ENCODE measurements at regions not wholly inside any gene's neighbourhood (a gene's known extent, or its start where the extent isn't known, plus 50 kb on each side); places are given as distances from the start of the nearest gene placed in this dataset.
"Not testable (repeated sequence)": the region's sequence is repeated elsewhere in the genome, so short reads cannot be mapped to it uniquely, and the experiment has no call there.

DNA sequence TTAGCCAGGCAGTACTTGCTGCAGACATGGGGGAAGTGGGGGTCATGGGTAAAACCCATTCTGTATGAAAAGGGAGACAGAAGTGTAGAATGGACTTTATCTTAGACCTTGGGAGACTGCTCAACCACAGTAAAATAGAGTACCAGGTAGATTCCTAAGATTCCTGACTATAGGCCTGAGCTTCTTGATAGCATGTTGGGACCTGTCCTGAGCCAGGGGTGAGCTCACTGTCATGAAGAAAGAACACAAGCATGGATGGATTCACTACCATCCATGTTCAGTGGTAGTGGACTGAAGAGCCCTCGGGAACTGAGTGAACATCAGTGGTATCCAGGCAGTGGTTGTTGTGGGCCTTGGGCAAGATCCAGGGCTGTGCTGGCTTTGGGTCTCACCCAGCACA is 1003.8 kb downstream of the TMTC2 start:
- DNase-seq (ENCODE audit: low spot score): no peak

DNA sequence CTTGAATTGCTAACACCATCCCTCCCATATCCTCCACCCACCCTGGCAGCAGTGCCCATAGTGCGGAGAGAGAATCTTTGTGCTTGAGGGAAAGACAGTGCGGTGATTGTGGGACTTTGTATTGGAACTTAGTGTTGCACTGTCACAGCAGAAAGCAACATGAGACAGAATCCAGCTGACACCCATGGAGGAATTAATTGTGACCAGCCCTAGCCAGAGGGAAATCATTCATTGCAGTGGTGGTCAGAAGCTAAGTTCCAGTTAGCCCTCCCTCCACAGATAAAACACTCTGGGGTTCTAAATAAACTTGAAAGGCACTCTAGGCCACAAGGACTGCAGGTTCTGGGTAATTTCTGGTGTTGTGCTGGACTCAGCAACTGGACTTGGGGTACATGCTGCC is 1002.6 kb downstream of the TMTC2 start:
- no peak for DNase-seq (ENCODE audit: low spot score)

DNA sequence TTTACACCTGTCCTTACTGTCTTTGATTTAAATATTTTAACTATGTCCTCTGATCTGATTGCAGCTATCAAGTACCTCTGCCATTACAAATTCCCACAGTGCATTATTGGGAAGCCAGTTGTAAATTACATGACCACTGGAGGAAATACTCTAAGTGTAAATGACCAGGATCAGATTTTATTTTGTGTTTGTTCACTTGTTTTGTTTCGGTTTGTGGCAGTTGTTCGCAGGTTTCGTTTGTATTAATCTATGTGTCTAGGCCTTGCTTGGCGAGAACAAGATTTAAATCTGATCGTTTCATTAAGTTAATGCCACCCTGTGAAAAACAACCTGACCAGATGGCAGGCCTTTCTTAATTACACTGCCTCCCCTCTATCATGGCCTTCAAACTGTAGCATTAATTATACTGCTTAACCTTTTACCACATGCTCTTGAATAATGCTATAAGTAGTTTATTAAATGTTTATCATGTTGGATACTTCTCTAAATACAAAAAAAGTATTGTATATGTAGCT is 990.1 kb downstream of the TMTC2 start:
- DNase-seq (ENCODE audit: low spot score): no peak

DNA sequence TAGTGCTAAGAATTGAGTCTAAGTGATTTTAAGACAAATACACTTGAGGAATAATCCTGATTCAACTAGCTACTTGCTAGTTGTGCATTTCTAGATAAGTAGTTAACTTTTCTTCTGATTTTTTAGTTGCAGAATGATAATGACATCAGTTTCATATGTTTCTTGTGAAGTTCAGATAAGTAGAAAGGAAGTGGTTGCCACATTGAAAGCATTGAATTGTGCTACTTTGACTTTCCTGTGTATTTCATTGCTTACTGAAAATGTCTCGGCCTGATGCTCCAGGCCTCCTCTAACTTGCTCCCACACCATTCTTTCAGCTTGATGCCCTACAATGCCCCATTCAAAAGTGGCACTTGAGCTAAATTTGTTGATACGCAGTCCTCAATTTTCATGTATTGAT is 980.0 kb downstream of the TMTC2 start:
- DNase-seq (ENCODE audit: low spot score): no peak

DNA sequence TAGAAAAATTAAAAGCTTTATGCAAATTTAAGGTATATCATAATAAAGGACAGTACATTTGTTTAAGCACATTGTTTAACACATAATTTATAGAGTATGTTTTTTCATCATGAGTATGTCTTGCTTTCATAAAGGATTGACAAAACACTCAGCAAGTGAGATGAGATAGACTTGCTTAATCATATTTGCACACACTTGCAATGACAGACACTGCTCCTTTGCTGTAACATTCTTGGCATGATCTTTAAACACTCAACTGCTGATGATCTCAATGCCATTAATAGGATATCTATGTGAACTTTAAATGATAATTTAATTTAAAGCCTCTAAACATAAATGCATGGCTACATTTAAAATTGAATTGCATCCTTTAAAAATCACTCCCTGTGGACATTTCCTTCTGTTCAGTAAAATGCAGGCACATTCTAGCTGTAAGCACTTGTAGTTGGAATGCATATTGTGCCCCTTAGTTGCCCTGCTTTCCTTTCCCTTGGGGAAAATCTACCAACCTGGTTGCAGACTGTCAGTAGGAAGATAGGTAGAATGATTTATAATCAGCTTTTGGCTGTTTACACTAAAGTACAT is 979.0 kb downstream of the TMTC2 start:
- no peak for DNase-seq (ENCODE audit: low spot score)

DNA sequence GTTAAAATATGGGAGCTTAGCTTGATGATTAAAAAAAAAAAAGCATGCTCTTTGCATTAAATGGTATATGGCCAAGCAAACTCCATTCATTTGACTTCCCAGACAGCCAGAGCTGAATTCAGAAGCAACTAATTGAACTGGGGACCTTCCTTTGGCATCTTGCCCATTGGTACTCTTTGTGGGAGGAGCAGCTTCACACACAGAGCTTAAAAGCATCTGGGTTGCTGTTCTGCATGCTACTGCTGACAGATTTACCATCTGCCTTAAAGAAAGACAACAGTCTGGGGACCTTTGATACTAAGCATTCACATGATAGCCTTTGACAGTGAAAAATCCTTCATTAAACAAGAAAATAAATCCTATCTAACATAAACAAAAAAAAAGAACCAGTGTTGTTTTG is 977.9 kb downstream of the TMTC2 start:
- no peak for DNase-seq (ENCODE audit: low spot score)

DNA sequence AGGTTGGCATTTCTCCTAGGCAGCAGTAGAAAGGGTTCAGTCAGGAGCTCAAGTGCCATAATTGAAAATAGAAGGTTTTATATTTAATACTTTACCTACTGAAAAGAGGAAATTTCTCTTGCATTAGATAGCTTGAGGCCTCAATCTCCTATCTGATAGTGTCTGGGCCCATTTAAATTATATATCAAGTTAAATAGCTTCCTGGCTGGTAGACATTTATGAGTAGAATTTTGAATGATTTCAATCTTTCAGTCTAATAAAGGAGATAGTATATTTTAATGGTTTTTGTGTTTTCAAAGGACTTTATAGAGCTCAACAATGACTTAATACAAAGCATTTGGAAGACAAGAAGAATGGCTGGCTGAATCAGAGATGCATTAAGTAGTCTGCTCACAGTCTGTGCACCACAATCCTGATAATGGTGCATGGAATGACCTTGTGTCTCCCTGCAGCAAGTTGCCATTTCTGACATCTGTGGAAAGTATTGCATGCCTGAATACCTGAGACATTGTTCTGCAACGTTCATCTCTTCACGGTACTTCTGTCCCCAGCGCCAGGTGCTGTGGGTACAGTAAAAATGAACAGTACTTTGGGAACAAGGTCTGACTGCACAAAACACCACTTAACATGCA is 974.1 kb downstream of the TMTC2 start:
- no peak for DNase-seq (ENCODE audit: low spot score)

DNA sequence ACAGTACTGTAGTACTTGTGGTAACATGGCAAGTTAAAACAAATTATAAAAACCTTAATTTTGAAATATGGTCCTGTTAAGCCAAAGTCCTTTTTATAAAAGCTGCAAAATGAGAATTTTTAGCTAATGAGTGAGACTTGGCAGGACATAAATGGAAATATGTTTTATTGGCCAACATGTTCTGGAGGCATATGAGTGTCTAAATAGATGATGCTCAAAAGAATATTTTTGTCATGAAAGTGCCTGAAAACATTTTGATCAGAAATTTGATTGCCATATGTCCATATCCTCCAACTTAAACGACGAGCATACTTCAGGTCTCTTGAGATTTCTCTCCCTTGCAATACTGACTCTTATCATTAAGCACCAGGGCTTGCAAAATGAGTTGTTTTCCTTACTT is 972.6 kb downstream of the TMTC2 start:
- no peak for DNase-seq (ENCODE audit: low spot score)

DNA sequence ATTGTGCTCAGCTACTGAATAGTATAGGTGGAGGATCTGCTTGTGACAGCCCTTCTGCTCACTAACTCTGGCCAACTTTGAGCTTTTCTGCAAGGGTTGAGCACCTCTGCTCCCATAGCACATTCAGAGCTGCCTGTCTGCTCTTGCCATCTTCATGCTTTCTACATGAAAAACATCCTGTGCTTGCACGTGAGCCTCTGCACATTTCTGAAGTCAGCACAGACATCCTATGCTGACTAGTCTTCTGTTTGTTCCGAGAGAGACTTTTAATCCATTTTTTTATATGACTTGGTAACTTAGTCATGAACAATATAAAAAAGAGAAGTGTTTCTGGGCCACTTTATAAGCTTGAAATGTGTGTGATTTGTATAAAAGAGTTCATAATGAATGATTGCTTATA is 969.3 kb downstream of the TMTC2 start:
- DNase-seq (ENCODE audit: low spot score): no peak

DNA sequence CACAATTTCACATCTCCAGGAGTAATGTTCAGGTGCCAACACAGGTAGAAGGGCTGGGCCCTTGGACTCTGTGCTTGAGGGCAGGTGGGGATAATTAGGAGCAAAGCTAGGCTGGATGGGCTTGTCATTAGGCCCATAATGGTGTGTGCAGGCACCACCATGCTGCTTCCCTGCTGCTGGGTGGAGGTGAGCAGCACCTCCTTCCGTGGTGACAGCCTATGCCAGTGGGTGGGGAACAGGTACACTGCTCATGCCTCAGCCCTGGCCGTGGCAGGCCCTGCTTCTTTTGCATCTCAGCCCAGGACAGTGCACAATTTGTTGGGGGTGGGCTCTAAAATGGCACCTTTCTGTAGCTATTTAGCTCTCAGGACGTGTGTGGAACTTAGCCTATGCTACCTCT is 955.5 kb downstream of the TMTC2 start:
- no peak for DNase-seq (ENCODE audit: low spot score)

DNA sequence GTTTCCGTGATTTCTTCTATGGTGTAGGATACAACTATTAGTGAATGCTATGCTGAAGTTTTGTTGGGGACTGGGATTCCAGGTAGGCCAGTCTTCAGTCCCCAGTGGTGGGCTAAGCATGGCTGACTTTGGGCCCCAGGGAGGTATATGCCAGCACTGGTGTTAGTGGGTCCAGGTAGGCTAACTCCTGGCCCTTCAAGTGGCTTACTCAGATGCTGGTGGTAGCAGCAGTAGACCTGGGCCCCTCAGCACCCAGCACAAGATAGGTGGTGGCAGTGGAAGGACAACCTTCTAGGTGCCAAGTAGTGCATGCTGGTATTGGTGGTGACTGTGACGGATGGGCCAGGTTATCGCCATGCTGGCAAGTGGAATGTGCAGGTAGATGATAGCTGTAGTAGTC is 955.1 kb downstream of the TMTC2 start:
- no peak for DNase-seq (ENCODE audit: low spot score)

DNA sequence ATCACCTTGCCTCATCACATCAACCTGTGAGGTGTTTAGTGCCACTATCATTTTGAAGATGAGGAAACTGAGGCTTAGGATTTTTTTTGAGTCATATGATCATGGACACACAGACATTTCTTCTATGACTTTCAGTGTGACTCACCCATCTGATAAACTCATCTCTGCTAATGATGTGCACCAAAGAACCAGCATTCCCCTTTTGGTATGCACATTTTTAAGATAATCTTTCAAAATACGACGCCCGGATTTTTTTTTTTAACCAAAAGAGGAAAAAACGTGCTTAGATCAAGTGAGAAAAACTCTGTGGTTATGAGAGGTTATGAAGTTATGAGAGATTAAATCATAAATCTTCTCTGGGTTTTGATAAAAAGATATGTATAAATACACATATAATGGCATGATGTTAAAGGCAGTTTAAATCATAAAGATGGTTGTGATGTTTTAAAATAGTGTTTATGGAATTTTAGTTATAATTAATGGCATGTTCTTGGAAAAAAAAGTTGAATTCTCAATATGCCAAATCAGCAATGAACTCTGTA is 948.1 kb downstream of the TMTC2 start:
- DNase-seq (ENCODE audit: low spot score): no peak

DNA sequence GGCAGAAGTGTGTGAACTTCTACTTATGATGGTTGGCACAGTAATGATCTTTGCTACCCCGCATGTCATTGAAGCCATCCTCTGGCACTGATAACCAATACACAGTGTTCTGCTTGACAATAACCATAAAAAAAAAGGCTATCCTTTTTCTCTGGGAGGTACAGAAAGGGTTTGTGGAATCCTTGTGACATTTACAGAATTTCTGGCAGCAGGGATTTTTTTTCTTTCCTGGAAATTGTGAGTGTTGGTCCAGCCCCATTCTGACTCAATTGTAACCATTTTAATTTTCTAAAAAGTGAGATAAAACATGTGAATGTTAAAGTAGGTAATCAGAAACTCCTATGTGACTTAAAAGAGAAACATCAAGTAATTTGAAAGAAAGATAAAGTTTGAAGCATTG is 943.8 kb downstream of the TMTC2 start:
- DNase-seq (ENCODE audit: low spot score): no peak

DNA sequence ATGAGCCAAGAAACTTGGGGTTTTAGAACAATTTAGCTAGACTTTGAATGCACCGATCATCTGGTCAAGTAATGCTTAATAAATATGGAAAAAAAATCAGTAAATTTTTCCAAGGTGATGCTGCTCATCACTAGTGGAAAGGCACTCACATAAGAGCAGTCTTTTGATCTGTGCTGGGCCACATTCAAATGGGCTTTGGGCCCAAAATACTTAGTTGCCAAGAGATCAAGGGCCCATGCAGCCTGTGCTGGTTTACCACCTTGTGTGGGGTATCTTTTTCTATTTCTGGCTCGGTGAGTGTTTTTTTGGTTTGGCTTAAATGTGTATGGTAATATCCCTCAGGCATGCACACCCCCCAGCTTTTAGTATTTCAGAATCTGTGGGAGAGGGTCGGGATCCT is 943.2 kb downstream of the TMTC2 start:
- DNase-seq (ENCODE audit: low spot score): no peak

DNA sequence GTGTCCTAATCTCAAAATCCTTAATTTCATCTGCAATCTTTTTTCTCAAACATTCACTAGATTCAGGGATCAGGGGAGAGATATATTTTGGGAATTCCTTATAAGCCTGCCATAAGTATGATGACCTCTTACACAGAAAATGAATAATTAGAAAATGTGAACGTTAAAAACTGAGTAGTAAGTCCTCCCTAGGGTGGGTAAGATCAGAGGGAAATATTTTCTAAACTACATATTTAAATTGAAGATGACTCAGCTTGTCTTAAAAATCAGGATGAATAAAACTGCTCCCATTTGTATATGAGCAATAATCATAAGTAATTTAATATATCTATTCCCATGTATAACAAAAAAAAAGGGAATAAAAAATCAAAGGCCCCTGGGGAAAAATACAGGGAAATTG is 935.5 kb downstream of the TMTC2 start:
- DNase-seq (ENCODE audit: low spot score): no peak

DNA sequence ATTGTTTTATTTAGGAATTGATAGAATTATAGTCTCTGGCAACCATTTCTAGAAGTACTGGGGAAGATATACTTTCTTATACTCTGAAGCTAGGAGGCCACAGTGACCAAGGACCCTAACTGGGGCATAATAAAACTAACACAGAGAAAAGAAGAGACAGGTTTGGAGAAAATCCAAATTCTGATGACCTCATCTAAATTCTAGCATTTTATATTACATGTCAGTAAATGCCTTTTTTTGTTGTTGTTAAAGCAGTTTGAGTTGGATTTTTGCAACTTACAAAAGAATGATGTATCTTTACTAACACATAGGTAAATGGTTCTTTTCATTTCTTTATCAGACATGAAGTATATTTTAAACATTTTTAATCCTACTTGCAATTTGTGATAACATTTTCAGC is 933.3 kb downstream of the TMTC2 start:
- DNase-seq (ENCODE audit: low spot score): no peak

DNA sequence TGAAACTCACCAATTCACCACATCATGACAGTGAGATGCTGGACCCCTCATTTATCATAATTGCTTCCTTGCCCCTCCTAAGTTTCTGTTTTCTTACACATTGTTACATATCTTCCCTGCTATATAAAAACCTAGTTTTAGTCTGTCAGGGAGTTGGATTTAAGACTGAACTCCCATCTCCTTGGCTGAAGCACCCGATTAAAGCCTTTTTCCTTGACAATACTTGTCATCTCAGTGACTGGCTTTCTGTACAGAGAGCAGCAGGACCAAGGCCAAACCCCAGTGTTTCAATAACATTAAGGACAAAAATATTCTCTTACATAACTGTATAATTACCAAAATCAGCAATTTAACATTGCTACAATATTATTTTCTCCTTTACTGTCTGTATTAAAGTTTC is 928.4 kb downstream of the TMTC2 start:
- DNase-seq (ENCODE audit: low spot score): no peak

DNA sequence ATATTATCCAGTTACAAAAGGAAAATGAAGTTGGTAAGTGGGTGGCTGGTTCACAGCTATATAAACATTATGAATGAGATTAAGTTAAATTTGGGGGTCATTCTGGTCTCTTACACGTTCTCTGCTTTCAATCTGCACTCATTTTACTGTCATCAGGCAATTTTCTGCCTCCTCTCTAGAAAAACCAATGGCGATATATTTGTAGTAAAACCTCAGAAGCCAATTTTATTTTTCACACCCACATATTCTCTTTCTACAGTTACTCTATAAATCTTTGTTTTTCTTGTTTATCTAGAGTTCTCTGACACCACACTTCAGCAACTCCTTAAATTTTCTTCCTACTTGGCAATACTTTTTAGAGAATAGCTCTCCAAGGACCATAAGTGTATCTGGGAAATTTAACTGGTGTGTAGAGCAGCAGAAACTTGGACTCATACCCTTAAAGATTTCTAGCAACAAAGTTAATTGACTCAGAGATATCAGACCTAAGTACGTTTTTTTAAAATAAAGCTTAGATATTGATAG is 926.9 kb downstream of the TMTC2 start:
- no peak for DNase-seq (ENCODE audit: low spot score)

DNA sequence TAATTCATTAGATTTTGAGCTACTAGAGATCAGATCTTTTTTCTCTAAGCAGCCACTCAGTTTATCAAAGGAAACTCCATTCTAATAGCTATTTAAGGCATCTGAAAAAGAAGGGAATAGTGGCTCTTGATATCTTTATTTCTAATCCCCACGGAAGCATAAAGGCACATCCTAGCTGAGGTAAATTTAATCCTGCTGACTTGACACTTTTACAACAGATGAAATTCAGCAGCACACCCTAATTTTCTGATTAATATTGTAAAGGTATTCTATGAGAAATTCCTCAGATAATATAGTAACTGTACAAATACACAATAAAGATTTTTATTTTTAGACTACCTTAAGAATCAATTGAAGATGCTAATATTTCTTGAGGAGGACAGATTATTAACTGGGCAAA is 916.4 kb downstream of the TMTC2 start:
- DNase-seq (ENCODE audit: low spot score): no peak

DNA sequence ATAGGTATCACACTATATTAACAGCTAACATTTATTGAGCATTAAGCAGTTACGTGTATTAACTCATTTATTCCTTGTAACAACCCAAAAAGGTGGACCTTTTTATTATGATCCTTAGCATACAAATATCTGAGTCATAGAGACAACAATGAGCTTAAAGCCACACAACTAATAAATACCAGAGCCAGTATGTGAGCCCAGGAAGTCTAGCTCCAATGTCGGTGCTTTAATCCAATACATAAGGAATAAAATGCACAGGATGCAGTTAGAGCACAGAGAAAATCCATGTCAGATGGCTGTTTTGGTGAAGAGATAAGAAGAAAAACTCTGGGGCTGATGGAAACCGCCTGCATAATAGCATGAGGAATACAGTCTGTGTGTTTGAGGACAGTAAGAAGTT is 888.6 kb downstream of the TMTC2 start:
- peak; percentile 39 for DNase-seq (ENCODE audit: low spot score)

DNA sequence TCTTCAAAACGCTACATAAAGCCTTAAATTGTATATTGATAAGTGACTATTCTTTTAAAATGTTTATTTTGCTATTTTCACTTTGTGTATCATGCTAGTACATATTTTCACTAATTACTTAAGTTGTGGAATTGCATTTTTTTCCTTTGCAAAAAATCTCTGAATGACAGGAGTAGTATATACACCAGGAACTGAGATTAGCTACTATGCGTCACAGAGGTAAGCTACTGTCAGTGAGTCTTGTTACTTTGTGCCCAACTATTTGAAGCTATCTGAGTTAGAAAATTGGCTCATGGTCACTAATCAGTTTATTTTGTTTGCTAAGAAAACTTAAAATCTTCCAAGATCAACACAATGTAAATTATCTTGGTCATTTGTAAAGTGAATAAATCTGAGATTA is 887.4 kb downstream of the TMTC2 start:
- no peak for DNase-seq (ENCODE audit: low spot score)

DNA sequence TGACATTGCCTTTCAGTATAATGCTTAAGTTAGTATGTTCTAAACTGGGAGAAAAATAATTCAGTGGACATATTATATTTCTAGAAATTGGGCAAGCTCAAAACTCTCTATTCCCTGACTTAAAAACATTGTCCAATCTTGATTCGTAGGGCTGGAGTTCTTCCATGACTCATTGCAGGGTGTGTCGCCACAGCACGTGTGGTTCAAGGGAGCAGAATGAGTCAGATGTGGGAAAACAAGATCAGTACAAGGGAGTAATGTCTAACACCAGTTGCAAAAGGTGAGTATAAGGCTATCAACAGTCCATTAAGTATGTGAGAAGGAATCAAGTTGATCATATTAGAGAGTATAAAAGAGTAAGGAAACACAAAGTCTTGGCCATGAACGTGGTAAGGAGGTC is 887.0 kb downstream of the TMTC2 start:
- peak; percentile 77 for DNase-seq (ENCODE audit: low spot score)

DNA sequence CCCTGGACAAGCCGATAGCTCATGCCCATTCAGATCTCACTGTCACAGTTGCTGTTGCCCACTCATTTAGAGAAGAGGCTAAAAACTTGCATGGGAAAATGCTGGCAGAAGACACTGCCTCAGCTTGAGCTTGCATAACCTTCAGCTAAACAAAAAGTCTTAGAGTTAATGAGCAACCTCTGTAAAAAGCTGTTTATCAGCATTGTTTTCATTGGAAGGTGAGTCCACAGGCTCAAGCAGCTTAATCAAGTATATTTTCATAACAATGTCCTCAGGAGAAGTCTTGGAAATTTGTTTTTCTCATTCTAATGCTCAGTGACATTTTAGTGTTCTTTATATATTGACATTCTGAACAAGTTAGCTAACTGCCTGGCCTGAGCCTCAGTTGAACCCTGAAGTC is 872.9 kb downstream of the TMTC2 start:
- DNase-seq (ENCODE audit: low spot score): no peak

DNA sequence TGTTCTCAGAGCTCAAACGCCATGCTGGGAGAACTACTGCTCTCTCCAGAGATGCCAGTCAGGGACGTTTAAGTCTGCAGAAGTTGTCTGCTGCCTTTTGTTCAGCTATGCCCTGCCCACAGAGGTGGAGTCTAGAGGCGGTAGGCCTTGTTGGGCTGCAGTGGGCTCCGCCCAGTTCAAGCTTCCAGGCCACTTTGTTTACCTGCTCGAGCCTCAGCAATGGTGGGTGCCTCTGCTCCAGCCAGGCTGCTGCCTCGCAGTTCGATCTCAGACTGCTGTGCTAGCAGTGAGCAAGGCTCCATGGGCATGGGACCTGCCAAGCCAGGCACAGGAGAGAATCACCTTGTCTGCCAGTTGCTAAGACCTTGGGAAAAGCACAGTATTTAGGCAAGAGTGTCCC is 869.3 kb downstream of the TMTC2 start:
- DNase-seq (ENCODE audit: low spot score): not testable (repeated sequence)
